GM12873 (cell line): ENCODE measurements at regions not wholly inside any gene's neighbourhood (a gene's known extent, or its start where the extent isn't known, plus 50 kb on each side); places are given as distances from the start of the nearest gene placed in this dataset.

Experiments
- TF ChIP-seq, protein P1 (sequence below): IDR thresholded peaks from 2 replicates; pipeline ENCODE4 v1.5.1; 2012; ENCODE audit warnings: low read depth, mild to moderate bottlenecking, moderate library complexity, low read length, control low read depth; ENCODE audit not compliant: insufficient read depth; ENCODE audit errors: missing control alignments

DNA sequence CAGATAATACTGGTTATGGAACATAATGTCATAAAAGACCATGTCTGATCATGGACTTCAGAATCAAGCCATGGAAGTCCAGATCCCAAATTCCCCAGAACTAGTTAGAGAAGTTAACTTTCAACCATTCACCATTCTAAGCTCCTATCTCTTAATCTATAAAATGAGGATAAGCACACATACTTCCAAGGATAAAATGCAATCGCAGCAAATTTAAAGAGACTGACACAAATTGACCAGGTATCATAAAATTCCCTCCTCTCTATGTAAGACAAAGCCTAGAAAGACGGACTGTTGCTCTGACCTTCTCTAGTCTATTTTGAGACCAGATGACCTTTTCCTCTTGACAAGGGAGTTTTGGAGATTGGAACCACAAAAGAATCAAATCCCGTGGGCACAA lies 426.7 kb downstream of the PLPP3 start:
- TF ChIP-seq, protein P1, sequence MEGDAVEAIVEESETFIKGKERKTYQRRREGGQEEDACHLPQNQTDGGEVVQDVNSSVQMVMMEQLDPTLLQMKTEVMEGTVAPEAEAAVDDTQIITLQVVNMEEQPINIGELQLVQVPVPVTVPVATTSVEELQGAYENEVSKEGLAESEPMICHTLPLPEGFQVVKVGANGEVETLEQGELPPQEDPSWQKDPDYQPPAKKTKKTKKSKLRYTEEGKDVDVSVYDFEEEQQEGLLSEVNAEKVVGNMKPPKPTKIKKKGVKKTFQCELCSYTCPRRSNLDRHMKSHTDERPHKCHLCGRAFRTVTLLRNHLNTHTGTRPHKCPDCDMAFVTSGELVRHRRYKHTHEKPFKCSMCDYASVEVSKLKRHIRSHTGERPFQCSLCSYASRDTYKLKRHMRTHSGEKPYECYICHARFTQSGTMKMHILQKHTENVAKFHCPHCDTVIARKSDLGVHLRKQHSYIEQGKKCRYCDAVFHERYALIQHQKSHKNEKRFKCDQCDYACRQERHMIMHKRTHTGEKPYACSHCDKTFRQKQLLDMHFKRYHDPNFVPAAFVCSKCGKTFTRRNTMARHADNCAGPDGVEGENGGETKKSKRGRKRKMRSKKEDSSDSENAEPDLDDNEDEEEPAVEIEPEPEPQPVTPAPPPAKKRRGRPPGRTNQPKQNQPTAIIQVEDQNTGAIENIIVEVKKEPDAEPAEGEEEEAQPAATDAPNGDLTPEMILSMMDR = no peak

DNA sequence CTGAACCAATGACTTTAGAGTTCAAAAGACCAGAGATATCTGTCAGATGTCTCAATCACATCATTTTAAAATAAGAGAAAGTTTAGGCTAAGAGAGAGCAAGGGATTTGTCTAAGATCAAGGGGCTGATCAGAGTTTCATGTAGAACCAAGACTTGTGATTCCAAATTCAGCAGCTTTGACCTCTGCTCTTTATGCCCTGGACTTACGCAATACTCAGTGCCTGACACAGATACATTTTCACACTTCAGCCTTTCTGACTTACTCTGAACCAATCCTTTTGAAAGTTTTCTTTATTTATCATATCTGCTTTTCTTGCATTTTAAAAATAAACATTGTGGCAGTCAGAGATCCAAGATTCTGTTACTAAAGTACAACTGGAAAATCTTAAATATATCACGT lies 428.0 kb downstream of the PLPP3 start:
- TF ChIP-seq, protein P1 = no peak

DNA sequence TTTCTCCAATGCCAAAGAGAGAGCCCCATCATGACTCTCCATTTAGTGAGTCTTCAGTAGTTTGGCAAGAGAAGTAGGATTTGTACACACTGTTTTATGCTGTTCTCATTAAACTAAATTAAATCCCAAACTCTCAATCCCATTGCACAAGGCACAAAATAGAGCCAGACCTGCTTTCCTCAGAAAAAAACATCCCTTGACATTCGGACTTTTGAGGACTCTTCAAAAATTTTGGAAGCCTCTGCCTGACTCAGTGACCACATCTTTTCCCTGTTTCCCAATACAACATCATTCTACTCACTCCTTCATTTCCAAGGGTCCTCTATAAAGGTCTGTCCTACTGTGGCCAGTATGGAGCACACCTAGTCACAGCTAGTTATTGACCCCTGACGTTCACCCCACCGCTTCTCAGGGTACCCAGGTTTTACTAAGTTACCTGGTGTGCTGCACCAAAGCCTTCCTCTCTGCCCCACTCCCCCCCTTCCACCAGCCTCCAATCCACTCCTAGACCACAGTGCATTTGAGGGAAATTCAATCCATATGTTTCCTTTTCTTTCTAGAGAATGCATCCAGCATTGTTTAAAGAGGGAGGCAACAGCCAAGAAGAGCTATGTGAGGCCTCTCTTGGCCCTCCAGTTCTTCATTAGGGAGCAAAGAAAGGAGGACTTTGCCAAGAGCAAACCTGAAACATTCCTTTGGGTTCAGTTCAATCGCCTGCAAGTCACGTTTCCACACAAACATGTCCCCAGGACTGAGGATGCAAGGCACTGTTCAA lies 428.7 kb downstream of the PLPP3 start:
- TF ChIP-seq, protein P1 = no peak

DNA sequence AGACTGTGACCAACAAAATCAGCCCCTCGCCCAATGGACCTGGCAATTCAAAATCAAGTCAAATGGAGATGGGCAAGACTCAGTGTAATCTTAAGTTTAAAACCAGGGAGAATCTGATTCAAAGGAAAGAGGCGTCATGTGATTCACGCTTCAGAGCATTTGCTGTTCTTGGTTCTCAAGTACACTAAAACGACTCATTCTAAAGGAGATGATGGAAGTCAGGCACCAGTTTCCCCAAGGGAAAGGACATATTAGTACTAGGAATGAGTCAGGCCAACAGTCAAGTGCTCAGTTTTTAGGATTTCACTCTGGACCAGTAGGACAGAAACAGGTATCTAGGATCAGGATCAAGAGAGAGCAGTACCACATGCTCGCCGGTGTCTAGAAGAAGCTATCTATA lies 429.6 kb downstream of the PLPP3 start:
- TF ChIP-seq, protein P1 = no peak

DNA sequence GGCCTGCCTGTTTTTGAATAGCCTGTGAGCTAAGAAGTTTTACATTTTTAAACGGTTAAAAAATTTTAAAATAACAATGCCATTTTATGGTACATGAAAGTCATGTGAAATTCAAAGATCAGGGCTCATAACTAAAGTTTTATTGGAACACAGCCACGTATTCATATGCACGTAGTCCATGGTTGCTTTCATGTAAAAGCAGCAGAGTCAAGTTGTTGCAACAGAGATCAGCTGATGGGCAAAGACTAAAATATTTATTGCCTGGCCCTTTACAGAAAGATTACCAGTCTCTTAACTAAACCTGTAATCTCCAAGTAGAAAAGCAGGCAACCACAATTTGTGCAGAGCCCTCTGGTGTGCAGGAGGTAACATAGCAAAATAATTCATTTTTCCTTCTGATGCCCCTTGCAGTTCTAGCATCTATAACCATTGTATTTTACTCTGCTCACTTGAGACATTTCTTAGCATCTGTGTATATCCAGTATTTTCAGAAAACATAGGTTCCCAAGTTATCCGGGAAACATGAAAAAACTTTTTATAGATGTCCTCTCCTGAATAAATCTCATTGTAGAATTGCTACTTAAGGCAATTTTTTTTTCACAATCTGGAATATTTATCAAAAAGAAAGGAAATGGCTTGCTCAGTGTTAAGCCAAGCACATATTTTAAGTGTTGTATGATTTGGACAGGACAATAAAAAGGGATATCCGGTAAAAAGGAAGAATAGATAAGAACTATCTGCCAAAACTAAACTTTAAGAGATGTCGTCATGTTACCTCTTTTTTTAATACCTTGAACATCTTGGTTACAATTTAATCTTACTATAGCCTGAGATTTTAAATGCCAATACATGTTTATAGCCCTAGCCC lies 430.8 kb downstream of the PLPP3 start:
- TF ChIP-seq, protein P1 = peak; percentile 17

DNA sequence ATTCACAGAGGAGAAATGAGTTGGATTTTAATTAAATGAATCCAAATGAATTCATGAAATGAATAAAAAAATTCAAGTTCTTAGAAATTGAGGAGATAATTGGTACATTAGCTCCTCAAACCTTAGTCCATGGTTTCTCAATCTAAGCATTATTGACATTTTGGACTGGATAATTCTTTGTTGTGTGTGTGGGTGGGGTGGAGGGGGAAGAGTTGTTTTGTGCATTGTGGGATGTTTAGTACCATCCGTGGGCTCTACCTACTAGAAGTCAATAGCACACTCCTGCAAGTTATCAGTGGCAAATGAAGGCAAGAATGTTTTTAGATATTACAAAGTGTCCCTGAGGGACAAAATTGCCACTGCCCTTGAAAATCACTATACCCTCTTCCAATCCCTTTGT lies 431.9 kb downstream of the PLPP3 start:
- TF ChIP-seq, protein P1 = no peak

DNA sequence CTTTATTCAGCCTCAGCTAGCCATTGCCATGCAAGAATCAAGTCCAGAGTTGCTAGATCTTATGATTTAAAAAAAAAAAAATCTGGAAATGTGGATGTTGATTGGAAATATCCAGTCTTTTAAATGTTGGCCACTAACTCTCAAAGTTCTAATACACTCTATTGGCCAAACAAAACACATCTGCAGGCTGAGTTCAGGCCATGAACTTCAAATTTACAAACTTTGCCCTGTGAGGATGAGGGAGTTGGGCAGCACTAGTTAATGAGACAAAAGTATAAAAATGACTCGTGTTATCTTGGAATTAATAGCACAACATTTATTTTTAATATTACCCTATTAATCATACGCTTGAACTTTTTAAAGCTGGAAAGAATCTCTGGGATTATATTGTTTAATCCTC lies 432.3 kb downstream of the PLPP3 start:
- TF ChIP-seq, protein P1 = no peak
